ENCODE measurements at regions not wholly inside any gene's neighbourhood (a gene's known extent, or its start where the extent isn't known, plus 50 kb on each side); places are given as distances from the start of the nearest gene placed in this dataset.

DNA sequence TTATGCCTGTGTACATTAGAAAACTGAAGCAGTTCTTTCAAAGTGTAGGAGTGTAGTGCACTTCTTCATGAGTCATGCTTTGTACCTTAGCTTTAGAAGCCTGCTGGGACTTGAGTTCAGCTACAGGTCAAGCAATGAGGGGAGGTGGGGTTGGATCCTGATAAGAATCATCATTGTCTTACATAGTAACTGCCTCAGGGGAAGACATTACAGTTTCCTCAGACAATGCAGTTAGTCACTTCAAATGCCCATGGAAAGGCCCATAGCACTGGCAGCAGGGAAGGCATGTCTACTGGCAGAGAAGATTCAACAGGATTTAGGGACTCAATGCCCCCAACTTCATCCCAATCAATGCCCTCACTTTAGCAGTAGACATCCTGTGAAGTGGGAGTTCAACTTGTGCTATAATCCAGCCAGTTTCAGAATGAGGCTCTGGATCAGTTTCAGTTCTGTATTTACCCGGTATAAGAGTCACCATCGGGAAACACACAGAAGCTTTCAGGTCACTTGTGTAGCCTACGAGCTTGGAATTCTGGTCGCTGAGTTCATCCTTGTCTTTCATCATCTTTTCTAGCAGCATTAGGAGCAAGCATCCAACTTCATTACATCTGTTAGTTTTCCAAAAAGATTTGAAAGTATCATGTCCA, 1216.5 kb downstream of the RAPGEF2 start:
- ChIA-PET POLR2A (ENCODE audit: low non-redundant PET) (no interaction called here), CTCF (no interaction called here)
- intact Hi-C loops (cut with micrococcal nuclease; ENCODE audit: unreplicated experiment) = no loop called here
- Histone ChIP-seq H3K9me3 (ENCODE audit: low read depth, low read length, poor library complexity, severe bottlenecking) (no peaks in the 10 kb centered on the region), H3K4me1 (ENCODE audit: insufficient read depth, low read length, poor library complexity, severe bottlenecking) (no peaks in the 10 kb centered on the region), H3K27me3 (replicated peaks; ENCODE audit: insufficient read depth, low read depth, low read length, poor library complexity) (no peaks in the 10 kb centered on the region), H3K4me3 (ENCODE audit: low read depth, low read length, poor library complexity, severe bottlenecking) (no peak overlapping the region), H3K27ac (ENCODE audit: low read depth, low read length, poor library complexity, severe bottlenecking) (no peak overlapping the region), H3K36me3 (ENCODE audit: insufficient read depth, low read length, poor library complexity, severe bottlenecking) (no peaks in the 10 kb centered on the region)
- BruUV-seq (replicated peaks) = no TSS peak
- TF ChIP-seq, protein P1, sequence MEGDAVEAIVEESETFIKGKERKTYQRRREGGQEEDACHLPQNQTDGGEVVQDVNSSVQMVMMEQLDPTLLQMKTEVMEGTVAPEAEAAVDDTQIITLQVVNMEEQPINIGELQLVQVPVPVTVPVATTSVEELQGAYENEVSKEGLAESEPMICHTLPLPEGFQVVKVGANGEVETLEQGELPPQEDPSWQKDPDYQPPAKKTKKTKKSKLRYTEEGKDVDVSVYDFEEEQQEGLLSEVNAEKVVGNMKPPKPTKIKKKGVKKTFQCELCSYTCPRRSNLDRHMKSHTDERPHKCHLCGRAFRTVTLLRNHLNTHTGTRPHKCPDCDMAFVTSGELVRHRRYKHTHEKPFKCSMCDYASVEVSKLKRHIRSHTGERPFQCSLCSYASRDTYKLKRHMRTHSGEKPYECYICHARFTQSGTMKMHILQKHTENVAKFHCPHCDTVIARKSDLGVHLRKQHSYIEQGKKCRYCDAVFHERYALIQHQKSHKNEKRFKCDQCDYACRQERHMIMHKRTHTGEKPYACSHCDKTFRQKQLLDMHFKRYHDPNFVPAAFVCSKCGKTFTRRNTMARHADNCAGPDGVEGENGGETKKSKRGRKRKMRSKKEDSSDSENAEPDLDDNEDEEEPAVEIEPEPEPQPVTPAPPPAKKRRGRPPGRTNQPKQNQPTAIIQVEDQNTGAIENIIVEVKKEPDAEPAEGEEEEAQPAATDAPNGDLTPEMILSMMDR (conservative IDR thresholded peaks at IDR 0.05; ENCODE audit: low read depth, low read length) = no peak
- no peak for TF ChIP-seq EZH2 (IDR thresholded peaks at IDR 0.05; ENCODE audit: borderline replicate concordance, low read depth, low read length, poor library complexity, severe bottlenecking)
- peak; percentile 26 for DNase-seq (ENCODE audit: low spot score)

DNA sequence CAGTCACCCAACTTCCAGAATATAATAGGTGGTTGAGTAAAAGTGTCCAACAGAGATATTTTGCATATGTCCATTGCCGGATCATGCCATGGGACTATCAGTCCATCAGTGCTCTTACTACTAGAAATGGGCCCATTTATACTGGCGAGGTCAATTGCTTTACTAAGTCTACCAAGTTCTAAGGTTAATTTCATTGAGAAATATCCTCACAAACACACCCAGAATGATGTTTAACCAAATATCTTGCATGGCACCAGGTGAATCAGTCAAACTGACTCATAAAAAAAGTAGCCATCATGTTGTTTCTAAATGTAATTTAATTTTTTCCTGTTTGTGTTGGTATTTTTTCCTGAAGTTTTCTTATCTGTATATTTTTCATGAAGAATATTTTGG, 1217.0 kb downstream of the RAPGEF2 start:
- no peaks in the 10 kb centered on the region for H3K27me3 ChIP-seq (replicated peaks; ENCODE audit: insufficient read depth, low read depth, low read length, poor library complexity)
- ChIA-PET CTCF (no interaction called here), POLR2A (ENCODE audit: low non-redundant PET) (no interaction called here)
- TF ChIP-seq, protein P1 (conservative IDR thresholded peaks at IDR 0.05; ENCODE audit: low read depth, low read length) = no peak
- BruUV-seq (replicated peaks) = no TSS peak
- no peak overlapping the region for H3K4me3 ChIP-seq (ENCODE audit: low read depth, low read length, poor library complexity, severe bottlenecking)
- H3K27ac ChIP-seq (ENCODE audit: low read depth, low read length, poor library complexity, severe bottlenecking) = no peak overlapping the region
- no peaks in the 10 kb centered on the region for H3K9me3 ChIP-seq (ENCODE audit: low read depth, low read length, poor library complexity, severe bottlenecking)
- intact Hi-C loops (cut with micrococcal nuclease; ENCODE audit: unreplicated experiment) = no loop called here
- H3K4me1 ChIP-seq (ENCODE audit: insufficient read depth, low read length, poor library complexity, severe bottlenecking) = no peaks in the 10 kb centered on the region
- DNase-seq (ENCODE audit: low spot score) = no peak
- H3K36me3 ChIP-seq (ENCODE audit: insufficient read depth, low read length, poor library complexity, severe bottlenecking) = no peaks in the 10 kb centered on the region

DNA sequence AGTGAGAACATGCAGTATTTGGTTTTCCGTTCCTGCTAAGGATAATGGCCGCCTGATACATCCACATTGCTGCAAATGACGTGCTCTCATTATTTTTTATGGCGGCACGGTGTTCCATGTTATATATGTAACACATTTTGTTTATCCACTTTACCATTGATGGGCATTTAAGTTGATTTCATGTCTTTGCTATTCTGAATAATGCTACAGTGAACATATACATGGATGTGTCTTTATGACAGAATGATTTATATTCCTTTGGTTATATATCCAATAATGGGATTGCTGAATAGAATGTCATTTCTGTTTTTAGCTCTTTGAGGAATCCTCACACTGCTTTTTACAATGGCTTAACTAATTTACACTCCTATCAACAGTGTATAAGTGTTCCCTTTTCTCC, 1223.2 kb downstream of the RAPGEF2 start:
- intact Hi-C loops (cut with micrococcal nuclease; ENCODE audit: unreplicated experiment) = no loop called here
- Histone ChIP-seq H3K9me3 (ENCODE audit: low read depth, low read length, poor library complexity, severe bottlenecking) (no peaks in the 10 kb centered on the region), H3K4me3 (ENCODE audit: low read depth, low read length, poor library complexity, severe bottlenecking) (no peak overlapping the region), H3K27ac (ENCODE audit: low read depth, low read length, poor library complexity, severe bottlenecking) (no peak overlapping the region), H3K4me1 (ENCODE audit: insufficient read depth, low read length, poor library complexity, severe bottlenecking) (no peaks in the 10 kb centered on the region), H3K36me3 (ENCODE audit: insufficient read depth, low read length, poor library complexity, severe bottlenecking) (no peaks in the 10 kb centered on the region), H3K27me3 (replicated peaks; ENCODE audit: insufficient read depth, low read depth, low read length, poor library complexity) (no peaks in the 10 kb centered on the region)
- no peak for DNase-seq (ENCODE audit: low spot score)
- CTCF ChIA-PET = no interaction called here
- no peak for TF ChIP-seq EZH2 (IDR thresholded peaks at IDR 0.05; ENCODE audit: borderline replicate concordance, low read depth, low read length, poor library complexity, severe bottlenecking)
- TF ChIP-seq, protein P1 (conservative IDR thresholded peaks at IDR 0.05; ENCODE audit: low read depth, low read length) = no peak
- POLR2A ChIA-PET (ENCODE audit: low non-redundant PET) = no interaction called here
- no TSS peak for BruUV-seq (replicated peaks)

Data from A673 (cell line).